Right lobe of liver (tissue), 4 donors: ENCODE measurements at regions not wholly inside any gene's neighbourhood (a gene's known extent, or its start where the extent isn't known, plus 50 kb on each side); places are given as distances from the start of the nearest gene placed in this dataset.

ENCODE experiments used
- POLR2A ChIP-seq: fragments of 450-650 bp; IDR thresholded peaks from one replicate; pipeline ENCODE4 v1.6.1; 2017; ENCODE audit warnings: antibody characterized with exemption, mild to moderate bottlenecking
- TF ChIP-seq, protein P1 (sequence below), 4 donors: fragments of 200-600 bp in 3 of 4; fragments of 450-650 bp in 1 of 4; IDR thresholded peaks; one replicate each; pipeline versions ENCODE4 v1.5.1 to v1.8.0; 2016 to 2022; ENCODE audit warnings: antibody characterized with exemption in 4 of 4, mild to moderate bottlenecking in 2 of 4
- donor health status: DM: no; HTN: no; CAD: no.
- donor health status: DM: no; HTN: no; CAD: no.
- donor health status: DM: no; HTN: yes; CAD: no.

DNA sequence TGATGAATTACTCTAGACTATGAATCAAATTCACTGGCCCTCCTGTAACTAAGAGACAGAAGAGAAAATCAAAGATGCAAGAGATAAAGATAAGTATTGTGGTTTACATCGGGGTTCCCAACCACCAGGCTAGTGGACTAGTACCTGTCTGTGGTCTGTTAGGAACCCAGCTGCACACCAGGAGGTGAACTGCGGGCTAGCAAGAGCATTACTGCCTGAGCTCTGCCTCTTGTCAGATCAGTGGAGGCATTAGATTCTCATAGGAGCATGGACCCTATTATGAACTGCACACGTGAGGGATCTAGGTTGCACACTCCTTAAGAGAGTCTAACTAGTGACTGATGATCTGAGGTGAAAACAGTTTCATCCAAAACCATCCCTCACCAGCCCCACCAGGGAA lies 58.9 kb upstream of the DUSP10 start:
- TF ChIP-seq, protein P1, sequence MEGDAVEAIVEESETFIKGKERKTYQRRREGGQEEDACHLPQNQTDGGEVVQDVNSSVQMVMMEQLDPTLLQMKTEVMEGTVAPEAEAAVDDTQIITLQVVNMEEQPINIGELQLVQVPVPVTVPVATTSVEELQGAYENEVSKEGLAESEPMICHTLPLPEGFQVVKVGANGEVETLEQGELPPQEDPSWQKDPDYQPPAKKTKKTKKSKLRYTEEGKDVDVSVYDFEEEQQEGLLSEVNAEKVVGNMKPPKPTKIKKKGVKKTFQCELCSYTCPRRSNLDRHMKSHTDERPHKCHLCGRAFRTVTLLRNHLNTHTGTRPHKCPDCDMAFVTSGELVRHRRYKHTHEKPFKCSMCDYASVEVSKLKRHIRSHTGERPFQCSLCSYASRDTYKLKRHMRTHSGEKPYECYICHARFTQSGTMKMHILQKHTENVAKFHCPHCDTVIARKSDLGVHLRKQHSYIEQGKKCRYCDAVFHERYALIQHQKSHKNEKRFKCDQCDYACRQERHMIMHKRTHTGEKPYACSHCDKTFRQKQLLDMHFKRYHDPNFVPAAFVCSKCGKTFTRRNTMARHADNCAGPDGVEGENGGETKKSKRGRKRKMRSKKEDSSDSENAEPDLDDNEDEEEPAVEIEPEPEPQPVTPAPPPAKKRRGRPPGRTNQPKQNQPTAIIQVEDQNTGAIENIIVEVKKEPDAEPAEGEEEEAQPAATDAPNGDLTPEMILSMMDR (IDR thresholded peaks at IDR 0.05): no peak
- TF ChIP-seq POLR2A: no peak
